ENCODE measurements at regions not wholly inside any gene's neighbourhood (a gene's known extent, or its start where the extent isn't known, plus 50 kb on each side); places are given as distances from the start of the nearest gene placed in this dataset.

DNA sequence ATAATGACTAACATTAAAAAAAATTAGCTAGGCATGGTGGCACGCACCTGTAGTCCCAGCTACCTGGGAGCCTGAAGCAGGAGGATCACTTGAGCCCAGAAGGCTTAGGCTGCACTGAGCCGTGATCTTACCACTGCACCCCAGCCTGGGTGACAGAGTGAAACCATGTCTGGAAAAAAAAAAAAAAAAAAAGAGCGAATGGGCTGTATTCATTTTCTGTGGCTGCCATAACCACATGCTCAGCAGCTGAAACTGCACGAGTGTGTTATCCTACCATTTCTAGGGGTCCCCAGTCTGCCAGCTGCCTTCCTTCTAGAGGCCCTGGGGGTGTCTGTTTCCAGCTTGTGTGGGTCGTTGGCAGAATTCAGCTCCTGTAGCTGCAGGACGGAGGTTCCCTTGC lies 247.8 kb downstream of the EIPR1 start:
- TF ChIP-seq ZSCAN29 (IDR thresholded peaks at IDR 0.05) (no peak), ZNF24 (IDR thresholded peaks at IDR 0.05) (no peak), EZH2 (IDR thresholded peaks at IDR 0.05; ENCODE audit: borderline replicate concordance, control insufficient read depth, low read depth, low read length) (no peak), TBL1XR1 (IDR thresholded peaks at IDR 0.05; ENCODE audit: low read depth, low read length) (no peak), ZNF217 (IDR thresholded peaks at IDR 0.05) (no peak), POLR2AphosphoS2 (IDR thresholded peaks at IDR 0.05; ENCODE audit: low read depth, low read length) (no peak), POLR2A (IDR thresholded peaks at IDR 0.05; ENCODE audit: low read depth, low read length) (no peak), YY1 (IDR thresholded peaks at IDR 0.05; ENCODE audit: low read depth, low read length) (no peak), TCF7 (IDR thresholded peaks at IDR 0.05; ENCODE audit: borderline replicate concordance) (no peak), ASH2L (IDR thresholded peaks at IDR 0.05; ENCODE audit: borderline replicate concordance, low read depth) (no peak)
- TF ChIP-seq, protein P1, sequence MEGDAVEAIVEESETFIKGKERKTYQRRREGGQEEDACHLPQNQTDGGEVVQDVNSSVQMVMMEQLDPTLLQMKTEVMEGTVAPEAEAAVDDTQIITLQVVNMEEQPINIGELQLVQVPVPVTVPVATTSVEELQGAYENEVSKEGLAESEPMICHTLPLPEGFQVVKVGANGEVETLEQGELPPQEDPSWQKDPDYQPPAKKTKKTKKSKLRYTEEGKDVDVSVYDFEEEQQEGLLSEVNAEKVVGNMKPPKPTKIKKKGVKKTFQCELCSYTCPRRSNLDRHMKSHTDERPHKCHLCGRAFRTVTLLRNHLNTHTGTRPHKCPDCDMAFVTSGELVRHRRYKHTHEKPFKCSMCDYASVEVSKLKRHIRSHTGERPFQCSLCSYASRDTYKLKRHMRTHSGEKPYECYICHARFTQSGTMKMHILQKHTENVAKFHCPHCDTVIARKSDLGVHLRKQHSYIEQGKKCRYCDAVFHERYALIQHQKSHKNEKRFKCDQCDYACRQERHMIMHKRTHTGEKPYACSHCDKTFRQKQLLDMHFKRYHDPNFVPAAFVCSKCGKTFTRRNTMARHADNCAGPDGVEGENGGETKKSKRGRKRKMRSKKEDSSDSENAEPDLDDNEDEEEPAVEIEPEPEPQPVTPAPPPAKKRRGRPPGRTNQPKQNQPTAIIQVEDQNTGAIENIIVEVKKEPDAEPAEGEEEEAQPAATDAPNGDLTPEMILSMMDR (IDR thresholded peaks at IDR 0.05 in 2 of 3, conservative IDR thresholded peaks at IDR 0.05 in 1 of 3; ENCODE audit: control insufficient read depth in 2 of 3, extremely low read depth in 1 of 3, insufficient read depth in 1 of 3, low read depth in 3 of 3, low read length in 3 of 3), result no peak
- TF ChIP-seq, protein P2, sequence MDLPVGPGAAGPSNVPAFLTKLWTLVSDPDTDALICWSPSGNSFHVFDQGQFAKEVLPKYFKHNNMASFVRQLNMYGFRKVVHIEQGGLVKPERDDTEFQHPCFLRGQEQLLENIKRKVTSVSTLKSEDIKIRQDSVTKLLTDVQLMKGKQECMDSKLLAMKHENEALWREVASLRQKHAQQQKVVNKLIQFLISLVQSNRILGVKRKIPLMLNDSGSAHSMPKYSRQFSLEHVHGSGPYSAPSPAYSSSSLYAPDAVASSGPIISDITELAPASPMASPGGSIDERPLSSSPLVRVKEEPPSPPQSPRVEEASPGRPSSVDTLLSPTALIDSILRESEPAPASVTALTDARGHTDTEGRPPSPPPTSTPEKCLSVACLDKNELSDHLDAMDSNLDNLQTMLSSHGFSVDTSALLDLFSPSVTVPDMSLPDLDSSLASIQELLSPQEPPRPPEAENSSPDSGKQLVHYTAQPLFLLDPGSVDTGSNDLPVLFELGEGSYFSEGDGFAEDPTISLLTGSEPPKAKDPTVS (IDR thresholded peaks at IDR 0.05; ENCODE audit: low read depth, low read length), result no peak

Measured in GM12878 (cell line).